ENCODE measurements at regions not wholly inside any gene's neighbourhood (a gene's known extent, or its start where the extent isn't known, plus 50 kb on each side); places are given as distances from the start of the nearest gene placed in this dataset.

DNA sequence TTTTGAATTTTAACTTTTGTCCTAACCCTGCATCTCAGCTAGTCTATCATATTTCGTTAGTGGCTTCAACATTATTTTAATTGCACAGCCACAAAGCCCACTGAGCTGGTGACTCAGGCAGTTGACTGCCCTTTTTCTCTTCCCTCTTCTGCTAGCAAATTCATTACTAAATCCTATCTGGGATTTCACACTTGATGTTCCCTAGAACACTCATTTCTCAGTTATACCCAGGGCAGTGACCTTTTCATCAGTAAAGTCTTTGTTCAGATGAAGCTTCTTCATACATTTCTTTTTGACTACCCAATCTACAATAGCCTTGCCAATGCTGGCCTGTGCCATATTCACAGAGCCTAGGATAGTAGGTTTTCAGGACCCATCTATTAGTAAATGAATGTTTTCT lies 107.0 kb downstream of the ATXN7L3B start:
- TF ChIP-seq, protein P1, sequence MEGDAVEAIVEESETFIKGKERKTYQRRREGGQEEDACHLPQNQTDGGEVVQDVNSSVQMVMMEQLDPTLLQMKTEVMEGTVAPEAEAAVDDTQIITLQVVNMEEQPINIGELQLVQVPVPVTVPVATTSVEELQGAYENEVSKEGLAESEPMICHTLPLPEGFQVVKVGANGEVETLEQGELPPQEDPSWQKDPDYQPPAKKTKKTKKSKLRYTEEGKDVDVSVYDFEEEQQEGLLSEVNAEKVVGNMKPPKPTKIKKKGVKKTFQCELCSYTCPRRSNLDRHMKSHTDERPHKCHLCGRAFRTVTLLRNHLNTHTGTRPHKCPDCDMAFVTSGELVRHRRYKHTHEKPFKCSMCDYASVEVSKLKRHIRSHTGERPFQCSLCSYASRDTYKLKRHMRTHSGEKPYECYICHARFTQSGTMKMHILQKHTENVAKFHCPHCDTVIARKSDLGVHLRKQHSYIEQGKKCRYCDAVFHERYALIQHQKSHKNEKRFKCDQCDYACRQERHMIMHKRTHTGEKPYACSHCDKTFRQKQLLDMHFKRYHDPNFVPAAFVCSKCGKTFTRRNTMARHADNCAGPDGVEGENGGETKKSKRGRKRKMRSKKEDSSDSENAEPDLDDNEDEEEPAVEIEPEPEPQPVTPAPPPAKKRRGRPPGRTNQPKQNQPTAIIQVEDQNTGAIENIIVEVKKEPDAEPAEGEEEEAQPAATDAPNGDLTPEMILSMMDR (IDR thresholded peaks at IDR 0.05): no peak
- no peak for TF ChIP-seq POLR2A (IDR thresholded peaks at IDR 0.05)

Data from testis (tissue), 2 donors.